ENCODE measurements at regions not wholly inside any gene's neighbourhood (a gene's known extent, or its start where the extent isn't known, plus 50 kb on each side); places are given as distances from the start of the nearest gene placed in this dataset.

DNA sequence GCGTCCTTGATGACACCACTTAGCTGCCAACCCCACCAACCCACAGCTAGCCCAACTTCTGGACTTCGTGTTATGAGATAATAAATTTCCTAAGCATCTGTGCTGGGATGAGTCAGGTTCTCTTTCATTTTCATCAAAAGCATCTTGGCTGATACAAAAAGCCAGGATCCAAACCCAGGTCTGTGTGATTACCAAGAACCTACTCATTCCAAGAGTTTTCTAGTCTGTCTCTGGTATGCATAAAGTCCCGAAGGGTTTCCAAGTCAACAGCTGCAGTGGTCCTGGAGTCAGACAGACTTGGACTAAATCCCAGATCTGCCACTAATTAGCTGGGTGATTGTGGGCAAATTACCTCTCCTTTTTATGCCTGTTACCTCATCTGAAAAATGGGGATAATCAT is 55.5 kb upstream of the SERP2 start:
- Mint-ChIP-seq H3K36me3 (ENCODE audit: insufficient read depth in 1 of 3, low read depth in 3 of 3) (peaks cover 0 to 6% (median 0%) of the 10 kb centered on the region in 3 experiments; a peak in 2 of 7 replicates), H3K27ac (no peak overlapping the region), H3K4me3 (no peak overlapping the region), H3K27me3 (ENCODE audit: low read depth) (peaks cover 21% of the 10 kb centered on the region), H3K4me1 (no peaks in the 10 kb centered on the region), H3K9me3 (peaks cover 3 to 7% of the 10 kb centered on the region in 2 experiments; a peak in 2 of 5 replicates)
- no peak overlapping the region for H2BK12ac ChIP-seq (ENCODE audit: insufficient read length, low read depth, low read length)
- no peak overlapping the region for H3K4me2 ChIP-seq (ENCODE audit: insufficient read depth, insufficient read length, low read length)
- no peak overlapping the region for H3K18ac ChIP-seq (ENCODE audit: insufficient read length, low read depth, low read length)
- no peak overlapping the region for H3T11ph ChIP-seq (ENCODE audit: low read length)
- H4K20me1 ChIP-seq (ENCODE audit: control insufficient read depth, insufficient read depth, insufficient read length), result no peaks in the 10 kb centered on the region
- DNase-seq, result no peak
- no peaks in the 10 kb centered on the region for H3K79me1 ChIP-seq (ENCODE audit: insufficient read depth, low read depth, low read length, poor library complexity, severe bottlenecking)
- H3K56ac ChIP-seq (ENCODE audit: insufficient read length, low read depth, low read length), result no peak overlapping the region
- H3K27me3 ChIP-seq (ENCODE audit: insufficient read depth, low read length), result no peaks in the 10 kb centered on the region
- no peak overlapping the region for H4K5ac ChIP-seq (ENCODE audit: insufficient read length, low read depth, low read length)
- no peak overlapping the region for H2BK5ac ChIP-seq (ENCODE audit: insufficient read length, low read length)
- H3K9me3 ChIP-seq (ENCODE audit: control insufficient read depth, low read depth, low read length), result no peaks in the 10 kb centered on the region
- H2BK120ac ChIP-seq (ENCODE audit: low read depth, low read length, poor library complexity, severe bottlenecking), result no peak overlapping the region
- no peak overlapping the region for H2AK5ac ChIP-seq (ENCODE audit: insufficient read length, low read length)
- no peak overlapping the region for H4K8ac ChIP-seq (replicated peaks; ENCODE audit: insufficient read length, low read depth, low read length)
- H4K91ac ChIP-seq (ENCODE audit: insufficient read length, low read depth, low read length), result no peak overlapping the region
- H3K79me2 ChIP-seq (ENCODE audit: insufficient read depth, low read length), result no peaks in the 10 kb centered on the region
- H3K27ac ChIP-seq (ENCODE audit: insufficient read length, low read depth, low read length), result no peak overlapping the region
- H3K4me1 ChIP-seq (ENCODE audit: insufficient read depth, low read length), result no peaks in the 10 kb centered on the region
- WGBS (ENCODE audit: extremely low coverage, insufficient read length, low lambda C conversion rate), result no CpG with 5 or more reads among the region's 3 CpGs
- no peak overlapping the region for H2AFZ ChIP-seq (ENCODE audit: low read length)
- H2BK15ac ChIP-seq (ENCODE audit: low read depth, low read length), result no peak overlapping the region
- H3K23me2 ChIP-seq (ENCODE audit: insufficient read length, low read depth, low read length, poor library complexity, severe bottlenecking), result no peaks in the 10 kb centered on the region
- no peak overlapping the region for H3K9ac ChIP-seq (ENCODE audit: extremely low read depth, insufficient read length, low read length)
- no peak overlapping the region for H3K4ac ChIP-seq (ENCODE audit: low read depth, low read length)
- H2BK20ac ChIP-seq (ENCODE audit: low read depth, low read length, poor library complexity, severe bottlenecking), result no peak overlapping the region
- TF ChIP-seq, protein P1, sequence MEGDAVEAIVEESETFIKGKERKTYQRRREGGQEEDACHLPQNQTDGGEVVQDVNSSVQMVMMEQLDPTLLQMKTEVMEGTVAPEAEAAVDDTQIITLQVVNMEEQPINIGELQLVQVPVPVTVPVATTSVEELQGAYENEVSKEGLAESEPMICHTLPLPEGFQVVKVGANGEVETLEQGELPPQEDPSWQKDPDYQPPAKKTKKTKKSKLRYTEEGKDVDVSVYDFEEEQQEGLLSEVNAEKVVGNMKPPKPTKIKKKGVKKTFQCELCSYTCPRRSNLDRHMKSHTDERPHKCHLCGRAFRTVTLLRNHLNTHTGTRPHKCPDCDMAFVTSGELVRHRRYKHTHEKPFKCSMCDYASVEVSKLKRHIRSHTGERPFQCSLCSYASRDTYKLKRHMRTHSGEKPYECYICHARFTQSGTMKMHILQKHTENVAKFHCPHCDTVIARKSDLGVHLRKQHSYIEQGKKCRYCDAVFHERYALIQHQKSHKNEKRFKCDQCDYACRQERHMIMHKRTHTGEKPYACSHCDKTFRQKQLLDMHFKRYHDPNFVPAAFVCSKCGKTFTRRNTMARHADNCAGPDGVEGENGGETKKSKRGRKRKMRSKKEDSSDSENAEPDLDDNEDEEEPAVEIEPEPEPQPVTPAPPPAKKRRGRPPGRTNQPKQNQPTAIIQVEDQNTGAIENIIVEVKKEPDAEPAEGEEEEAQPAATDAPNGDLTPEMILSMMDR (conservative IDR thresholded peaks at IDR 0.05), result no peak
- H3K23ac ChIP-seq (ENCODE audit: insufficient read length, low read depth, low read length), result no peak overlapping the region
- H3K14ac ChIP-seq (ENCODE audit: insufficient read depth, low read length), result no peak overlapping the region

All from H9 (cell line).